ENCODE measurements at regions not wholly inside any gene's neighbourhood (a gene's known extent, or its start where the extent isn't known, plus 50 kb on each side); places are given as distances from the start of the nearest gene placed in this dataset.
"Not testable (repeated sequence)": the region's sequence is repeated elsewhere in the genome, so short reads cannot be mapped to it uniquely, and the experiment has no call there.

DNA sequence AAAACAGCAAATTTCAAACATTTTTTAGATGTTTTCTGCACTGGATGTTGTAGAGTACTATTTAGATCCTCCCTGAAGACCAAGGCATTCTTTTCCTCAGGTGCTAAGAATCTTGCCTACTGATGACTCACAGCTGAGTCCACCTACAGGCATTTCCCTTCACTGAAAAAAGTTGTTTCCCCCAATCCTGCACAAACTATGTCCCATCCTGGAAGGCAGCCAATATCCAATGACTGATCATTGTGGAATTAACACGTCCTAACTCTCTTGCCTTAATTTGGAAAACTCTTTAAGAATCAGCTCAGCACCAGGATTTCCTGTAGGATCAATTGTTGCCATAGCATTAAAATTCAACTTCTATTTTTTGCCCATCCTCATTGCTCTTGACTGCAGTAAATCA lies 268.4 kb upstream of the IRAK1BP1 start:
- DNase-seq: peak; percentile 100

DNA sequence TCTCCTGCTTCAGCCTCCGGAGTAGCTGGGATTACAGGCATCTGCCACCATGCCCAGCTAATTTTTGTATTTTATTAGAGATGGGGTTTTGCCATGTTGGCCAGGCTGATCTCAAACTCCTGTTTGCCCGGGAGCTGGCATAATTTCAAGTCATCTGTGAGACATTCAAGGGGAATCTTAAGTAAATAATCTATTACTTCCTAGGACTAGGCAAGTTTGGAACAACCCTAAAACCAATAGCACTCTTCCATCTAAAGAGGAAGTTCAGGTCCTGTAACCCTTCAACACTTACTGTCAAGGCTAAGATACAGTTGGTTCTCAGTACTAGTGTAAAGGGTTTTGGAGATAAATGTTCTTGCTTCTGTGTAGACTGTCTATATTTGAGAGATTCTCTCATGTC lies 267.8 kb upstream of the IRAK1BP1 start:
- peak; percentile 68 for DNase-seq

DNA sequence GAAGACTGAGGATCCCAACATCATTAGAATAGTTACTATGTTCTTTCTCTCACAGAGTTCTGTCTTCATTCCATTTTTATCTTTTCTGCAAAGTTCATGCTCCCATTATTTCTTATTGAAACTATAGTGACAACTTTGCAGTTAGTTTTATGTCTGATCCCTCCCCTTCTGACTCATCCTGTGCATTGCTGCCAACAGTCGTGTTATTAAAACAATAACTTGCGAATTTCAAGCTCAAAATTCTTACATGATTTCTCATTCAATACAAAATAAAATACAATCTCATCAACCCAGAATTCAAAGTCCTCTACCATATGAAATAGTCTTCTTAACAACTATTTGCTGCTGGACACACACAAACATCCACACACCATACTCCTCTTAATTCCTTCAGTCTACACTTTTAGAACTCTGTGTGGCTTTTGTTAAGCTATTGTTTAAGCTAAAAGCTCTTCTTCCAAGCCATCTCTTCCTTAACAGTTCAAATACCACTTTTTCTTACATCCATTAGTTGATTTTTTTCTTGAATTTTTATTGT lies 261.4 kb upstream of the IRAK1BP1 start:
- peak; percentile 90 for DNase-seq

DNA sequence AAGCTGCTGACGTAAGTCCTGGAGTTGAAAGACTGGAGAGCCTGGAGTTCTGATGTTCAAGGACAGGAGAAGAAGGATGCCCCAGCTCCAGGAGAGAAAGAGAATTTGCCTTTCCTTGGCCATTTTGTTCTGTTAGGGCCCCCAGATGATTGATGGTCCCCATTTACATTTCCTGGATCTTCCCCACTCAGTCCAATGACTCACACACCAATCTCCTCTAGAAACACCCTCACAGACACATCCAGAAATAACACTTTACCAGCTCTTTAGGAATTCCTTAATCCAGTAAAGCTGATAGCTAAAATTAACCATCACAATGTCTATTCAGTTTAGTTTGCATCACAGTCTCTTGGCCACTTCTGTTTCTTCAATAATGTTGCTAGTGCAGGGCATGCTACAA lies 260.2 kb upstream of the IRAK1BP1 start:
- peak; percentile 84 for DNase-seq

DNA sequence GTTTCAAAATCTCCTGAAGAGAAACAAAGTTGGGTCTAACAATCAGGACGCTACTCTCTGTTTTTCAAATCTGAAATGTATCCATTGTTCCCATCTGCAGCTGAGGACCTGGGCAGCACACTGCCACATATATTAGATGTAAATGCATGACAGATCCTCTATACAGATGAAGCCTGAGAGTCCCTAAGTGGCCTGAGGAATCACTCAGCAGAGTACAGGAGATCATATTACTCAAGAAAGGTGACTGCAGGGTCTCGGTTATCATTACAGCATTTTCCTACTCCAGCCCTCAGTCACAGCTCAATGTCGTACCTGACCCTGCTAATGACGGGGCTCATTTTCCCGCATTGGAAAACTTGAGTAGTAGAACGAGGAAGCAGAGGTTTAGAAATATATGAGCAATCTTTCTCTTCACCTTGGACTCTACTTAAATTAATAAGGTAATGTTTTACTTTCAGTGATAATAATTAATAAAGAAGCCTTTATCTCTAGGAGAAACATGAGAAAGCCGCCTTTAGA lies 256.2 kb upstream of the IRAK1BP1 start:
- no peak for DNase-seq

GRCh38 chr6:78611886-78612480 lies 255.4 kb upstream of the IRAK1BP1 start:
- DNase-seq: no peak

- DNase-seq: no peak
Measured at GRCh38 chr6:78614961-78615360, 252.4 kb upstream of the IRAK1BP1 start.

DNA sequence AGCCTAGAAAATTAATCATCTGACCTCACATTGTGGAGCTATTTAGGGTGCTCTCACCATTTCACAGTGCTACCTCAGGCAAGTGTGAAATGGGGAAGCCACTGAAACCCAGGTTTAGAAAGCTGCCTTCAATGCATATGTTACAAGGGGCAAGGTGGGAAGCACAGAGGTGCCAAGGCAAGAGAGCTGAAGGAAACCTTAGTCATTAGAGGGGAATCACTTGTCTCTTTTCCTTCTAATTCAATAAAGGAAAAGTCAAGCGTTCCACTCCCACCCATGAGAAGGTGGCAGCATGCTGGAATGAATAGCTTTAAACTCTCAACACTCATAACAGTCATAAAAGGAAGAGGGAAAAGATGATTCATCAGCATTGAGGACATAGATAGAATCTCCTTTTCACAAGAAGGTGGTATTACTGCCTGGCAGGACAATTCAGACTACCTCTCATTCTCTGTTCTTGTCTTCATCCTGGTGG lies 251.9 kb upstream of the IRAK1BP1 start:
- peak; percentile 41 for DNase-seq

DNA sequence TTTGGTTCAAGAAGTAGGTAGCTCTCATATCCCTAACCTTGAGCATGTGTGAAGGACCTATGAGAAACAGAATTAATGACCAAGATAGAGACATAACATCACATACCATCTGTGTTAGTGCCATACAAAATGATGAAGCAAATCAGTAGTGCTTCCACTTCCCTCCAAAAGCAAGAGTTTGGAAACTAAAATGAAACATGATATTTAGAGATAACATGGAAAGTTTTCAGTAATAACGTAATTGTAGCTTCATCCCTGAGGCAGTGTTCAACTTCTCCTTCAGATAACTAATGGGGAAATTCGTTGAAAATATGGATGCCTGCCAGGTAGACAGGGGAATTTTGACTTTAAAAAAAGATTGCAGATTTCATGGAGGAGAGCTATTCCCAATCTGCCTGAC lies 248.4 kb upstream of the IRAK1BP1 start:
- DNase-seq: no peak

DNA sequence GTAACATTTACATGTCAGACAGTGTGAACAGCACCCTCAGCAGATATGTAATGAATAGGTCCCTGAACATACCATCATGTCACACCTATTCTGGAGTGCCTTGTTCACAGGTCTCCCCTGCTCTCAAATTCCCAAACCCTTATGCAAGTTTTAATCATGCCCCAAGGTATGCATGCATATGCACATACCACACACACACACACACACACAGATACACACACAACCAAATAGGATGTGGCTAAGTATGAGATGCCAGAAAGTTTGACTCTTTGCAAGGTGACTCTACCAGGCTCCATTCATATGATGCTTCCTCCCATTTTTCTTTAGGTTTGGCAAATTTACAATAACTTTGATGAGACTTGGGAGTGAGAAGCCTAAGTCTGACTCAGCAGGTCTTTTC lies 243.8 kb upstream of the IRAK1BP1 start:
- no peak for DNase-seq

DNA sequence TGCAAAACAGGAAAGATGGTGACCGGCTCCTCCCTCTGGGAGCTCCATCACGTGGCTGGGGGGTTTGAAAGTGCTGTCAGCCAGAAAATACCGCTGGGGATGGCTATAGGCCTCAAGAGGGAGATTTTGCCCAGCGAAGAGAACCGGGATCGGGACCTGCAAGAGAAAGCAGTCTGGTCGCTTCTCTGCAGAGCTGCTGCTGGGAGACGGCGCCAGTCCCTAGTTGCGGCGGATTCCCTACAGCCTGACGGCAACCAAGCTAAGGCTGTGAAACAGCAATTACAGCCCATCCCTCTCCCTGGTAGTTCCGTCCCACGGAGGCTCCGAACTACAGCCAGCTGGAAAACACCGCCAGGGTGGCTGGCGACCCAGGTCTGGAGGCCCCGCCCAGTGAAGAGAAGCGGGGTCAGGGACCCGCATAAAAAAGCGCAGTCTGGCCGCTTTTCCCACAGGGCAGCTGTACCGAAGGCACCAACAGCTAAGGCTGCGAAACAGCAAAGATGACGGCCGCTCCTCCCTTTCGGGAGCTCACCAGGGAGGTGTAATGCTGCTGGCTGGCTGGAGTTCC lies 238.1 kb upstream of the IRAK1BP1 start:
- peak; percentile 54 for DNase-seq

DNA sequence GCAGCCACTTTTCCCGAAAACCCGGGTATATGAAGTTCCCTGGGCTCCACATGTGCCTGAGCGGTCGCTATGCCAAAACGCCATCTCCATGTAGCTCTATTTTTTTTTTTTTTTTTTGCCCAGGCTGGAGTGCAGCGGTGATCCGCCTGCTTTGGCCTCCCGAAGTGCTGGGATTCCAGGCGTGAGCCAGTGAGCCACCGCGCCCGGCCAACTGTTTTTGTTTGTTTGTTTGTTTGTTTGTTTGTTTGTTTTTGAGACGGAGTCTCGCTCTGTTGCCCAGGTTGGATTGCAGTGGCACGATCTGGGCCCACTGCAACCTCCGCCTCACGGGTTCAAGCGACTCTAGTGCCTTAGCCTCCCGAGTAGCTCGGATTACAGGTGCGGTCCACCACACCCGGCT lies 237.5 kb upstream of the IRAK1BP1 start:
- DNase-seq: no peak

DNA sequence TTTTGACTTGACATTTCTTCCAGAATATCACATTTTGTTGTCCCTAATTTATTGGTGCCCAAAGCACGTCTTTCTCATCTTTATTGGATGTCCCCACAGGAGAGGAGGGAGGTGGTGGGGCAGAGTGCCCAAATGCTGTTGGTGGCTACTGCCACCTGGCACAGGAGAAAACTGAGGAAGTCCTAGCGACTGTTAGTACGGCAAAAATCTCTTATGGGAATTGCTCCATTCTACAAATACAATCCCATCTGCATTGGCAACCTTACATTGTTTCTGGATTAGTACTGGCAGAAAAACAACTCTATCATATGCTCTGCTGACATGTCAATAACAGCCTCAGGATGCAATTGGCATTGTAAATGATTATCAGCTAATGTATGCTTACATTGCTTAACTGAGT lies 235.4 kb upstream of the IRAK1BP1 start:
- no peak for DNase-seq

DNA sequence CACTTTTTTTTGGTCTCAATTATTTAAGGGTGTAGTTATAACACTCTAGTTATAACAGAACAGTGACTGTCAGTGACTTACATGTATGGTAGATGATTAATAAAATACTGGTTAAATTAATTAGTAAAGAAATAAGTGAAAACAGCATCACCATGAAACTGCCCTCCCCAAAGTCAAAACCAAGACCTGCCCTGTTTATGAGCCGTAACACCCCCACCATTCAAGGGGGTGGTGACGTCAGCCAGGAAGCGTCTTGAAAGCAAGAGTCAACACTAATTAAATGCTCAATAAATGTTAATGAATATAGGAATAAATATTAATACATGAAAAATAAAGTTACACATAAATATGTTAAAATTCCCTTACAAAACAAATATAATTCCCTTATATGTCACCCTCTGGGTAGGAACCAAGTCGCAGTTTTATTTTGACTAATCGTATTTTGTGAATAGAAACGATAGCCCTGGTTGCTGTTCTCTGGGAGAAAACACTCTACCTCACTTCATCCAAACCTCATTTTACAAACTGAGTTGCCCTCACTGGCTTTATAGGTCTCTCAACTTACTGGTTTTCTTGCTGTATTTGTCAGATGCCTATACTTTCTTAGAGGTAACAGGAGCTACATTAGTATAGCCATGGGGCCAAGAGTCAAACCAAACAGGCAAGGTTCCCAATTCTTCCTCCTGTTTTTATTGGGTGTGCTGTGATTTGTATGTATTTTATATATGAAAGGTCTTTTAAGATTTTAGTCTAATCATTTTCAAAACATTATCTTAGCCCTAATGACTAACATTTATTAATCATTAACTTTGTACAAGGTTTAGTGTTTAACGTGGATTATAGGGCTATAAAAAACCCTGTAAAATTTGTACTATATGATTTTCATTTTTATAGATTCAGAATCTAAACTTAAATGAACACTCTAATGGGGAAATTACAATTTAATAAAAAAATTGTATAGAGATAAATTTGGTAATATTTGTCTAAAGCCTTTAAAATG lies 227.9 kb upstream of the IRAK1BP1 start:
- no peak for DNase-seq

- not testable (repeated sequence) for DNase-seq
Measured at GRCh38 chr6:78643976-78644375, 223.4 kb upstream of the IRAK1BP1 start.

DNA sequence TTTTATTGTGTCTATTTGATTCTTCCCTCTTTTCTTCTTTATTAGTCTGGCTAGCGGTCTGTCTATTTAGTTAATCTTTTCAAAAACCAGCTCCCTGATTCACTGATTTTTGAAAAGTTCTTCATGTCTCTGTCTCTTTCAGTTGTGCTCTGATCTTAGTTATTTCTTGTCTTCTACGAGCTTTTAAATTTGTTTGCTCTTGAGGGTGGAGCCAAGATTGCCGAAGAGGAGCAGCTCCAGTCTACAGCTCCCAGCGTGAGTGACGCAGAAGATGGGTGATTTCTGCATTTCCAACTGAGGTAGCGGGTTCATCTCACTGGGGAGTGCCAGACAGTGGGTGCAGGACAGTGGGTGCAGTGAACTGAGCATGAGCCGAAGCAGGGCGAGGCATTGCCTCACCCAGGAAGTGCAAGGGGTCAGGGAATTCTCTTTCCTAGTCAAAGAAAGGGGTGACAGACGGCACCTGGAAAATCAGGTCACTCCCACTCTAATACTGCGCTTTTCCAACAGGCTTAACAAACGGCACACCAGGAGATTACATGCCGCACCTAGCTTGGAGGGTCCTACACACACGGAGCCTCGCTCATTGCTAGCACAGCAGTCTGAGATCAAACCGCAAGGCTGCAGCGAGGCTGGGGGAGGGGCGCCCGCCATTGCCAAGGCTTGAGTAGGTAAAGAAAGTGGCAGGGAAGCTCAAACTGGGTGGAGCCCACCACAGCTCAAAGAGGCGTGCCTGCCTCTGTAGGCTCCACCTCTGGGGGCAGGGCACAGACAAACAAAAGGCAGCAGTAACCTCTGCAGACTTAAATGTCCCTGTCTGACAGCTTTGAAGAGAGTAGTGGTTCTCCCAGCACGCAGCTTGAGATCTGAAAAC lies 220.6 kb upstream of the IRAK1BP1 start:
- not testable (repeated sequence) for DNase-seq

DNA sequence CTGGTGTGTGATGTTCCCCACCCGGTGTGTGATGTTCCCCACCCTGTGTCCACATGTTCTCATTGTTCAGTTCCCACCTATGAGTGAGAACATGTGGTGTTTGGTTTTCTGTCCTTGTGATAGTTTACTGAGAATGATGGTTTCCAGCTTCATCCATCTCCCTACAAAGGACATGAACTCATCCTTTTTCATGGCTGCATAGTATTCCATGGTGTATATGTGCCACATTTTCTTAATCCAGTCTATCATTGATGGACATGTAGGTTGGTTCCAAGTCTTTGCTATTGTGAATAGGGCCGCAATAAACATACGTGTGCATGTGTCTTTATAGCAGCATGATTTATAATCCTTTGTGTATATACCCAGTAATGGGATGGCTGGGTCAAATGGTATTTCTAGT lies 201.5 kb upstream of the IRAK1BP1 start:
- not testable (repeated sequence) for DNase-seq

DNA sequence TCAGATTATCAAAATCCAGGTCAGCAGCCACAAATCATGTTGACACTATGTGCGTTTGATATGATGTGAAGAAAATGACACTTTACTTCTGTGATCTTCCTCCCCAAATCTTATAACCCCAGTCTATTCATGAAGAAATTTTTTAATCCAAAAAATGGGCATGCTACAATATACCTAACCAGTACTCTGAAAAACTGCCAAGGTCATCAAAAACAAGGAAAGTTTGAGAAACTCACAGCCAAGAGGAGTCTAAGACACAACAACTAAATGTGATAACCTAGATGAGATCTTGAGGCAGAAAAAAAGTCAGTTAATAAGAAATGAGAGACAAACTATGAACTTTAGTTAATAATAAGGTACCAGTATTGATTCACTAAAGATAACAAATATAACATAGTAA lies 200.6 kb upstream of the IRAK1BP1 start:
- DNase-seq: no peak

DNA sequence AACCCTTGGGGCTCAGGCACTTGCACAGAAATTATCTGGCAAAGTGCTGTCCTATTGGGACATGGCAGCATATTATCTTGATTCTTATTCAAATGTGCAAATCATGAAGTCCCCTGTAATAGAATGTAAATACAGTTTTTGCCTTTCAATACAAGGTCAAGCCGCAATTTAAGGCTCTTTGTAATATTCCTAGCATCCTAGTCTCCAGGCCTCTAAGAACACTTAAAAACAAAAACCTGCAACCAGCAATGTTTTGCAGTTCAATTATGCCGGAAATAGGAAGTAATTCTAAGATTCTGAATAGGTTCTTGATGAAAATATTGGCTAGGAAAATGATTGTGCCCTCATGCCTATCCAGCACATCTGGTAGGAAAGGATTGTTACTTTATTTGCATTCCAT lies 197.2 kb upstream of the IRAK1BP1 start:
- no peak for DNase-seq

DNA sequence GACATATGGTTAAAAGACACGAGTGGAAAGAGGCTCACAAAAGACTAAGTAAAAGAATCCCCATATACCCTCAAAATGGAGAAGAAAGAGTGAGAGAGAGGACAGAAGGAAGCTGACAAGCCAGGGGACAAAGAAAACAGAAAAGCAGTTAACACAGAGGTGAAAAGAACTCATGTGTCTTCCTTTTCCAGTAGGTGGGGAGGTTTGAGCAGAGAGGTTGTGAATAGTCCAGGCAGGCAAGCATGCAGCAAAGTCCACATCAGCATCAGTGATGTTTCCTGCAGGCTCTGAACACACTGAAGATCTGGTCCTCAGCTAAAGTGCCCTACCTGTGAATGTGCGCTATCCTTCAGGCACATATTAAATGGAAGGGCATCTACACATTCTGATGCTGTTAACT lies 196.5 kb upstream of the IRAK1BP1 start:
- DNase-seq: no peak

- not testable (repeated sequence) for DNase-seq
Measured at GRCh38 chr6:78676069-78677007, 191.0 kb upstream of the IRAK1BP1 start.
